ENCODE measurements at regions not wholly inside any gene's neighbourhood (a gene's known extent, or its start where the extent isn't known, plus 50 kb on each side); places are given as distances from the start of the nearest gene placed in this dataset.

DNA sequence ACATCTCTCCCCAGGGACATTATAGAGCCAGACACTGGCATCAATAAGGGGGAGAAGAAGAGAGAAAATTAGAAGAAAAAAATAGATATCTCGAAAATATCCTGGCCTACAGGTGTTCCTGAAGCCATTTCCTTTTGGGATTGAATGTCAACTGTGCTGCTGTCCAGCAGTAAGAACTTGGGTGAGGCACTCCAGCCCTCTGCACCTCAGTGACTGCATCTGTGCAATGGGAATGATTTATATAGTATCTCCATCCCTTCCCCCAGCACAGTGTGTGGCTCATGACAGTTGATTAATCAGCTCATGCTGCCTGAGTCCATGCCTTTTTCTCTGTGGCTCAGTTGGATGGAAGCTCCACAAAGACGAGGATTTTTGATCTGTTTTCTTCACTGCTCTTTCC lies 74.1 kb upstream of the TINAGL1 start:
- Histone ChIP-seq H3K9me3 (ENCODE audit: control insufficient read depth, insufficient read depth, low read depth, low read length) (no peaks in the 10 kb centered on the region), H3K4me1 (ENCODE audit: control insufficient read depth, insufficient read depth, low read length) (no peaks in the 10 kb centered on the region), H3K27me3 (ENCODE audit: control insufficient read depth, insufficient read depth, low read length) (no peaks in the 10 kb centered on the region; the same call in 1 of the 2 replicates), H3K4me3 (ENCODE audit: low read depth in 2 of 2, low read length in 2 of 2) (no peak overlapping the region), H3K36me3 (ENCODE audit: control insufficient read depth, insufficient read depth, low read length) (no peaks in the 10 kb centered on the region), H3K27ac (ENCODE audit: low read length) (no peak overlapping the region)
- TF ChIP-seq TCF7L2 (IDR thresholded peaks at IDR 0.05; ENCODE audit: low read depth, low read length) (no peak), POLR2AphosphoS5 (IDR thresholded peaks at IDR 0.05; ENCODE audit: low read depth, low read length) (no peak), SIN3A (IDR thresholded peaks at IDR 0.05; ENCODE audit: borderline replicate concordance, insufficient read depth, low read depth, low read length) (no peak)
- TF ChIP-seq, protein P1, sequence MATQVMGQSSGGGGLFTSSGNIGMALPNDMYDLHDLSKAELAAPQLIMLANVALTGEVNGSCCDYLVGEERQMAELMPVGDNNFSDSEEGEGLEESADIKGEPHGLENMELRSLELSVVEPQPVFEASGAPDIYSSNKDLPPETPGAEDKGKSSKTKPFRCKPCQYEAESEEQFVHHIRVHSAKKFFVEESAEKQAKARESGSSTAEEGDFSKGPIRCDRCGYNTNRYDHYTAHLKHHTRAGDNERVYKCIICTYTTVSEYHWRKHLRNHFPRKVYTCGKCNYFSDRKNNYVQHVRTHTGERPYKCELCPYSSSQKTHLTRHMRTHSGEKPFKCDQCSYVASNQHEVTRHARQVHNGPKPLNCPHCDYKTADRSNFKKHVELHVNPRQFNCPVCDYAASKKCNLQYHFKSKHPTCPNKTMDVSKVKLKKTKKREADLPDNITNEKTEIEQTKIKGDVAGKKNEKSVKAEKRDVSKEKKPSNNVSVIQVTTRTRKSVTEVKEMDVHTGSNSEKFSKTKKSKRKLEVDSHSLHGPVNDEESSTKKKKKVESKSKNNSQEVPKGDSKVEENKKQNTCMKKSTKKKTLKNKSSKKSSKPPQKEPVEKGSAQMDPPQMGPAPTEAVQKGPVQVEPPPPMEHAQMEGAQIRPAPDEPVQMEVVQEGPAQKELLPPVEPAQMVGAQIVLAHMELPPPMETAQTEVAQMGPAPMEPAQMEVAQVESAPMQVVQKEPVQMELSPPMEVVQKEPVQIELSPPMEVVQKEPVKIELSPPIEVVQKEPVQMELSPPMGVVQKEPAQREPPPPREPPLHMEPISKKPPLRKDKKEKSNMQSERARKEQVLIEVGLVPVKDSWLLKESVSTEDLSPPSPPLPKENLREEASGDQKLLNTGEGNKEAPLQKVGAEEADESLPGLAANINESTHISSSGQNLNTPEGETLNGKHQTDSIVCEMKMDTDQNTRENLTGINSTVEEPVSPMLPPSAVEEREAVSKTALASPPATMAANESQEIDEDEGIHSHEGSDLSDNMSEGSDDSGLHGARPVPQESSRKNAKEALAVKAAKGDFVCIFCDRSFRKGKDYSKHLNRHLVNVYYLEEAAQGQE (IDR thresholded peaks at IDR 0.05; ENCODE audit: insufficient read depth in 1 of 2, low read depth in 2 of 2, low read length in 1 of 2): no peak; a peak in 1 of 4 replicates
- TF ChIP-seq, protein P2, sequence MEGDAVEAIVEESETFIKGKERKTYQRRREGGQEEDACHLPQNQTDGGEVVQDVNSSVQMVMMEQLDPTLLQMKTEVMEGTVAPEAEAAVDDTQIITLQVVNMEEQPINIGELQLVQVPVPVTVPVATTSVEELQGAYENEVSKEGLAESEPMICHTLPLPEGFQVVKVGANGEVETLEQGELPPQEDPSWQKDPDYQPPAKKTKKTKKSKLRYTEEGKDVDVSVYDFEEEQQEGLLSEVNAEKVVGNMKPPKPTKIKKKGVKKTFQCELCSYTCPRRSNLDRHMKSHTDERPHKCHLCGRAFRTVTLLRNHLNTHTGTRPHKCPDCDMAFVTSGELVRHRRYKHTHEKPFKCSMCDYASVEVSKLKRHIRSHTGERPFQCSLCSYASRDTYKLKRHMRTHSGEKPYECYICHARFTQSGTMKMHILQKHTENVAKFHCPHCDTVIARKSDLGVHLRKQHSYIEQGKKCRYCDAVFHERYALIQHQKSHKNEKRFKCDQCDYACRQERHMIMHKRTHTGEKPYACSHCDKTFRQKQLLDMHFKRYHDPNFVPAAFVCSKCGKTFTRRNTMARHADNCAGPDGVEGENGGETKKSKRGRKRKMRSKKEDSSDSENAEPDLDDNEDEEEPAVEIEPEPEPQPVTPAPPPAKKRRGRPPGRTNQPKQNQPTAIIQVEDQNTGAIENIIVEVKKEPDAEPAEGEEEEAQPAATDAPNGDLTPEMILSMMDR (IDR thresholded peaks at IDR 0.05): no peak
- in situ Hi-C loops (cut with HindIII; ENCODE audit: low pct_unique_long_range_greater_than_20kb, low sequenced_read_pairs): no loop called here
- no TSS peak for BruUV-seq (replicated peaks)
- intact Hi-C loops (cut with micrococcal nuclease; ENCODE audit: unreplicated experiment): no loop called here
- ChIA-PET POLR2A (no interaction called here), CTCF (no interaction called here)
- no peak for ATAC-seq
- DNase-seq (ENCODE audit: low read depth, low spot score): no peak

GRCh38 chr1:31502926-31503511 lies 73.3 kb upstream of the TINAGL1 start:
- DNase-seq (ENCODE audit: low read depth, low spot score) (no peak), ATAC-seq (no peak)
- BruUV-seq (replicated peaks): no TSS peak
- in situ Hi-C loops (cut with HindIII; ENCODE audit: low pct_unique_long_range_greater_than_20kb, low sequenced_read_pairs): no loop called here
- Histone ChIP-seq H3K4me3 (ENCODE audit: low read depth in 2 of 2, low read length in 2 of 2) (no peak overlapping the region), H3K27ac (ENCODE audit: low read length) (no peak overlapping the region), H3K36me3 (ENCODE audit: control insufficient read depth, insufficient read depth, low read length) (no peaks in the 10 kb centered on the region), H3K4me1 (ENCODE audit: control insufficient read depth, insufficient read depth, low read length) (no peaks in the 10 kb centered on the region), H3K27me3 (ENCODE audit: control insufficient read depth, insufficient read depth, low read length) (no peaks in the 10 kb centered on the region), H3K9me3 (ENCODE audit: control insufficient read depth, insufficient read depth, low read depth, low read length) (no peaks in the 10 kb centered on the region)
- intact Hi-C loops (cut with micrococcal nuclease; ENCODE audit: unreplicated experiment): no loop called here
- no peak for TF ChIP-seq POLR2AphosphoS5 (IDR thresholded peaks at IDR 0.05; ENCODE audit: low read depth, low read length)
- TF ChIP-seq TCF7L2 (IDR thresholded peaks at IDR 0.05; ENCODE audit: low read depth, low read length): no peak
- CTCF ChIA-PET: no interaction called here
- POLR2A ChIA-PET: no interaction called here

- H3K4me3 ChIP-seq (ENCODE audit: low read depth in 2 of 2, low read length in 2 of 2): no peak overlapping the region
- ChIA-PET CTCF (no interaction called here), POLR2A (no interaction called here)
- ATAC-seq (no peak), DNase-seq (ENCODE audit: low read depth, low spot score) (no peak)
- no peaks in the 10 kb centered on the region for H3K27me3 ChIP-seq (ENCODE audit: control insufficient read depth, insufficient read depth, low read length)
- in situ Hi-C loops (cut with HindIII; ENCODE audit: low pct_unique_long_range_greater_than_20kb, low sequenced_read_pairs) (no loop called here), intact Hi-C loops (cut with micrococcal nuclease; ENCODE audit: unreplicated experiment) (no loop called here)
- no peaks in the 10 kb centered on the region for H3K36me3 ChIP-seq (ENCODE audit: control insufficient read depth, insufficient read depth, low read length)
- H3K27ac ChIP-seq (ENCODE audit: low read length): no peak overlapping the region
- no peaks in the 10 kb centered on the region for H3K9me3 ChIP-seq (ENCODE audit: control insufficient read depth, insufficient read depth, low read depth, low read length)
- no peaks in the 10 kb centered on the region for H3K4me1 ChIP-seq (ENCODE audit: control insufficient read depth, insufficient read depth, low read length)
- TF ChIP-seq TCF7L2 (IDR thresholded peaks at IDR 0.05; ENCODE audit: low read depth, low read length): no peak
- TF ChIP-seq SIN3A (IDR thresholded peaks at IDR 0.05; ENCODE audit: borderline replicate concordance, insufficient read depth, low read depth, low read length): no peak
- TF ChIP-seq, protein P2 (IDR thresholded peaks at IDR 0.05): no peak
- no peak for TF ChIP-seq POLR2AphosphoS5 (IDR thresholded peaks at IDR 0.05; ENCODE audit: low read depth, low read length)
- TF ChIP-seq, protein P1 (IDR thresholded peaks at IDR 0.05; ENCODE audit: insufficient read depth in 1 of 2, low read depth in 2 of 2, low read length in 1 of 2): no peak
- no TSS peak for BruUV-seq (replicated peaks)
Observed at GRCh38 chr1:31503570-31503969, 72.7 kb upstream of the TINAGL1 start.

Data from Panc1 (cell line).